ENCODE measurements at regions not wholly inside any gene's neighbourhood (a gene's known extent, or its start where the extent isn't known, plus 50 kb on each side); places are given as distances from the start of the nearest gene placed in this dataset.

GRCh38 chr5:120396186-120396585, 67.9 kb upstream of the PRR16 start:
- TF ChIP-seq CTCF (IDR thresholded peaks at IDR 0.05), result no peak
- no peak for TF ChIP-seq ZFX (IDR thresholded peaks at IDR 0.05; ENCODE audit: borderline replicate concordance)

All from 22Rv1 (cell line).